ENCODE measurements at regions not wholly inside any gene's neighbourhood (a gene's known extent, or its start where the extent isn't known, plus 50 kb on each side); places are given as distances from the start of the nearest gene placed in this dataset.

- TF ChIP-seq POLR2A (IDR thresholded peaks at IDR 0.05; ENCODE audit: low read length), result no peak
- TF ChIP-seq GATA1 (IDR thresholded peaks at IDR 0.05; ENCODE audit: low read depth, low read length), result no peak
Observed at GRCh38 chr9:89760123-89760522, 155.3 kb downstream of the GADD45G start.
